Nephron (organoid): ENCODE measurements at regions not wholly inside any gene's neighbourhood (a gene's known extent, or its start where the extent isn't known, plus 50 kb on each side); places are given as distances from the start of the nearest gene placed in this dataset.

Source experiments
- H3K27ac Mint-ChIP-seq, 3 experiments: 2 replicates each; pipeline ENCODE4 v1.8.0; 2020; ENCODE audit warnings: mixed read lengths in 3 of 3, mild to moderate bottlenecking in 2 of 3, moderate library complexity in 1 of 3
- H3K27me3 Mint-ChIP-seq: 2 replicates; pipeline ENCODE4 v1.8.0; 2021; ENCODE audit warnings: low read depth, mild to moderate bottlenecking, moderate library complexity, mixed read lengths
- H3K36me3 Mint-ChIP-seq: 2 replicates; pipeline ENCODE4 v1.8.0; 2020; ENCODE audit warnings: low read depth, mixed read lengths
- H3K4me1 Mint-ChIP-seq: 2 replicates; pipeline ENCODE4 v1.8.0; 2020; ENCODE audit warnings: mixed read lengths
- H3K4me3 Mint-ChIP-seq, 3 experiments: 2 replicates each; pipeline ENCODE4 v1.8.0; 2020; ENCODE audit warnings: mild to moderate bottlenecking in 3 of 3, mixed read lengths in 3 of 3, moderate library complexity in 2 of 3
- H3K9me3 Mint-ChIP-seq: 2 replicates; pipeline ENCODE4 v1.8.0; 2020; ENCODE audit warnings: mixed read lengths
- TF ChIP-seq, protein P1 (sequence below), 3 experiments: fragments of 200-600 bp; sonication (generic); IDR thresholded peaks; one replicate each; pipeline ENCODE4 v1.5.0; 2021; ENCODE audit warnings: antibody characterized with exemption in 3 of 3; ENCODE audit not compliant: unreplicated experiment in 3 of 3

DNA sequence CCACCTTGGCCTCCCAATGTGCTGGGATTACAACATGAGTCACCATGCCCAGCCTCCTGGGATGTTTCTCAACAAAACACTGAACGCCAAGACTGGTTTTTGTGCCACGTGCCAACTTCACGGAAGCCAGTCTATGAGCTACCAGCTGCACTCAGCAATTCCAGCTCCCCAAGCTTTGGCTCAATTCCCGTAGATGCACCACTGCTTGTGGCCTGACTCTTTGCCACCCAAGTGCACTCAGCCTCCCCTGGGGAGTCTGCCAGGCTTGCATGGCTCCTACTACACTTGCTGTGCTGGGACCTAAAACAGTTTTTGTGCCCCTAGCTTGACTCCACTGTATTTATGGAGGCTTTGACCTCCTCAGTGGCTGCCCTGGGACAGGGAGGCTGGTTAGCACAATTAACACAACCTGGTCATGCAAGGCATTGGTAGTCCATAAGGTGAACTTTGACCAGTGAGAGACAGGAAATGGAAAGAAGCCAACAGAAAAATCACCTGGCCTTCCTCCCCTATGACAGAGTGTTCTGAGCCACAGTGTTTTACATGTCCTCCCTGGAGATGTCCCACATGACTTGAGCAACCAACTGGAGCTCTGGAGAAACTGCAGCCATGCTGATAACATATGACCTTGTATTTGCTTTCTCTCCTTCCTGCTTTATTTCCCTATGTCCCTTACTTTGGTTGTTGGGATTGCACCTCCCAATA, 1173.1 kb downstream of the UQCRFS1 start:
- Mint-ChIP-seq H3K27ac (no peak overlapping the region), H3K27me3 (peaks cover 3% of the 10 kb centered on the region), H3K4me3 (no peak overlapping the region), H3K36me3 (no peaks in the 10 kb centered on the region), H3K9me3 (no peaks in the 10 kb centered on the region), H3K4me1 (no peaks in the 10 kb centered on the region)
- TF ChIP-seq, protein P1, sequence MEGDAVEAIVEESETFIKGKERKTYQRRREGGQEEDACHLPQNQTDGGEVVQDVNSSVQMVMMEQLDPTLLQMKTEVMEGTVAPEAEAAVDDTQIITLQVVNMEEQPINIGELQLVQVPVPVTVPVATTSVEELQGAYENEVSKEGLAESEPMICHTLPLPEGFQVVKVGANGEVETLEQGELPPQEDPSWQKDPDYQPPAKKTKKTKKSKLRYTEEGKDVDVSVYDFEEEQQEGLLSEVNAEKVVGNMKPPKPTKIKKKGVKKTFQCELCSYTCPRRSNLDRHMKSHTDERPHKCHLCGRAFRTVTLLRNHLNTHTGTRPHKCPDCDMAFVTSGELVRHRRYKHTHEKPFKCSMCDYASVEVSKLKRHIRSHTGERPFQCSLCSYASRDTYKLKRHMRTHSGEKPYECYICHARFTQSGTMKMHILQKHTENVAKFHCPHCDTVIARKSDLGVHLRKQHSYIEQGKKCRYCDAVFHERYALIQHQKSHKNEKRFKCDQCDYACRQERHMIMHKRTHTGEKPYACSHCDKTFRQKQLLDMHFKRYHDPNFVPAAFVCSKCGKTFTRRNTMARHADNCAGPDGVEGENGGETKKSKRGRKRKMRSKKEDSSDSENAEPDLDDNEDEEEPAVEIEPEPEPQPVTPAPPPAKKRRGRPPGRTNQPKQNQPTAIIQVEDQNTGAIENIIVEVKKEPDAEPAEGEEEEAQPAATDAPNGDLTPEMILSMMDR (IDR thresholded peaks at IDR 0.05; ENCODE audit: unreplicated experiment in 3 of 3) = no peak

DNA sequence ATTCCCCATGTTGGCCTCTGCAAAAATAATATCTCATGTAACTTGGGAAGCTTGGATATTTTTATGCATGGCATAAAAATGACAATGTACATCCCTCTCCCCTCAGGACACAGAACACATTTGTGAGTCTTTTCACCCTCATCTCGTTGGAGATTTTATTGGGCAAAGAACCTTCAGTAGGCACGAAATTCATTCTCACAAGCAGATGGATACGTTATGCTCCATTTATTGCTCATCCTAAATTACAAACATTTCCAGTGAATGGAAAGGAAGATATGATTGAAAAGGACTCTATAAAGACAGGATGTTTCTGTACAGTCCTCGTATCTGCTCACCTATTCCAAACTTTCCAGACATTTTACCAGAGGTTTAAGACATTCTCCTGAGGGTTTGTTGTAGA, 1175.8 kb downstream of the UQCRFS1 start:
- H3K4me1 Mint-ChIP-seq = no peaks in the 10 kb centered on the region
- TF ChIP-seq, protein P1 (IDR thresholded peaks at IDR 0.05; ENCODE audit: unreplicated experiment in 3 of 3) = no peak
- H3K27me3 Mint-ChIP-seq = peaks cover 3% of the 10 kb centered on the region
- H3K27ac Mint-ChIP-seq = no peak overlapping the region
- no peaks in the 10 kb centered on the region for H3K36me3 Mint-ChIP-seq
- peaks cover 6% of the 10 kb centered on the region for H3K9me3 Mint-ChIP-seq
- H3K4me3 Mint-ChIP-seq = no peak overlapping the region

DNA sequence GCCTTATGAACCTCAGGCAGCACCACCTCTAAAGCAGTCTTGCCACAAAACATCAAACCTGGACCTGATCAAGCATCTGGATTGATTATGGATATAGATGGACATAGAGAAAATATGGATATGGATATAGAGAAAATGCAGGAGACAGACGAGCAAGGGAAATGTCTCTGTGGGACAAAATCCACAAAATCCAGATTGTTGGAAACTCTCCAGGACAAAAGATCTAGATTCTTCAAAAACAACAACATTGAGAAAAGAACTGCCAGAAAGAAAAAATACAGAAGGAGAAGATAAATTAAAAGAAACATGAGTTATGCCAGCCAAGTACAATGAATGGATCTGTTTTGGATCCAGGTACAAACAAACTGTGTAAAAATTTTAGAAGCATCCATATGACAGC, 1176.5 kb downstream of the UQCRFS1 start:
- Mint-ChIP-seq H3K4me1 (no peaks in the 10 kb centered on the region), H3K9me3 (peaks cover 9% of the 10 kb centered on the region), H3K4me3 (no peak overlapping the region), H3K27ac (no peak overlapping the region), H3K36me3 (no peaks in the 10 kb centered on the region), H3K27me3 (peaks cover 3% of the 10 kb centered on the region)
- TF ChIP-seq, protein P1 (IDR thresholded peaks at IDR 0.05; ENCODE audit: unreplicated experiment in 3 of 3) = no peak

DNA sequence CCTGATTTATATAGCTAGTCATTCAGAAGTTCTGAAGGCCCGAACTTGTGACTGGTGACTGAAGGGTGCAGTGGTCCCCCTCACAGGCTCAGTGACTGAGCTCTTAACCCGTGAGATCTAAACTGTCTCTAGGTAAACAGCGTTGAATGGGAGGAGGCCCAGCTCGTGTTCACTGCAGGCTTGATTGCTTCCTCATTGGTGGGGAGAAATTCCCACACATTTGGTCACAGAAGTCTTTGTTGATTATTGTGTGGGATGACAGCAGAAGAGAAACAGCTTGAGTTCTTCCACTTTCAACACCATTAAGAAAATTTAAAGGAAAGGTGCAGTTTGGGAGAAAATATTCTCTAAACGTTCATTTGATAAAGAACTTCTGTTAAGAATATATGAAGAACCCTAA, 1178.0 kb downstream of the UQCRFS1 start:
- no peaks in the 10 kb centered on the region for H3K4me1 Mint-ChIP-seq
- H3K4me3 Mint-ChIP-seq = no peak overlapping the region
- TF ChIP-seq, protein P1 (IDR thresholded peaks at IDR 0.05; ENCODE audit: unreplicated experiment in 3 of 3) = no peak
- H3K36me3 Mint-ChIP-seq = no peaks in the 10 kb centered on the region
- peak overlapping the region in 1 of 3 experiments; percentile 18 for H3K27ac Mint-ChIP-seq
- peaks cover 16% of the 10 kb centered on the region for H3K9me3 Mint-ChIP-seq
- H3K27me3 Mint-ChIP-seq = peaks cover 3% of the 10 kb centered on the region

DNA sequence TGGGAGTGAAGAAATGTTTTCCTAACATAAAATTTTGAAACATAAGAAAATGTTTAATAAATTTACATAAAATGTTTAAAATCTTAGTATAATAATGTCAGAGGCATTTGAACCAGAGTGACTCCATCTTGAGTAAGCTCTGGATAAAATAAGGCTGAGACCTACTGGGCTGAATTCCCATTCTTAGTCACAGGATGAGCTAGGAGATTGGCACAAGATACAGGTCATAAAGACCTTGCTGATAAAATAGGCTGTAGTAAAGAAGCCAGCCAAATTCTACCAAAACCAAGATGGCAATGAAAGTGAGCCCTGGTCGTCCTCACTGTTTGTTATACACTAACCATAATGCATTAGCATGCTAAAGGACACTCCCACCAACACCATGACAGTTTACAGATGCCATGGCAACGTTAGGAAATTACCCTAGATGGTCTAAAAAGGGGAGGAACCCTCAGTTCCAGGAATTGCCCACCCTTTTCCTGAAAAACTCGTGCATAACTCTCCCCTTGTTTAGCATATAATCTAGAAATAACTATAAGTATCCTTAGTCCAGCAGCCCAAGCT, 1184.0 kb downstream of the UQCRFS1 start:
- H3K9me3 Mint-ChIP-seq = peaks cover 19% of the 10 kb centered on the region
- H3K4me3 Mint-ChIP-seq = no peak overlapping the region
- TF ChIP-seq, protein P1 (IDR thresholded peaks at IDR 0.05; ENCODE audit: unreplicated experiment in 3 of 3) = no peak
- no peaks in the 10 kb centered on the region for H3K4me1 Mint-ChIP-seq
- H3K27me3 Mint-ChIP-seq = no peaks in the 10 kb centered on the region
- no peak overlapping the region for H3K27ac Mint-ChIP-seq
- no peaks in the 10 kb centered on the region for H3K36me3 Mint-ChIP-seq

DNA sequence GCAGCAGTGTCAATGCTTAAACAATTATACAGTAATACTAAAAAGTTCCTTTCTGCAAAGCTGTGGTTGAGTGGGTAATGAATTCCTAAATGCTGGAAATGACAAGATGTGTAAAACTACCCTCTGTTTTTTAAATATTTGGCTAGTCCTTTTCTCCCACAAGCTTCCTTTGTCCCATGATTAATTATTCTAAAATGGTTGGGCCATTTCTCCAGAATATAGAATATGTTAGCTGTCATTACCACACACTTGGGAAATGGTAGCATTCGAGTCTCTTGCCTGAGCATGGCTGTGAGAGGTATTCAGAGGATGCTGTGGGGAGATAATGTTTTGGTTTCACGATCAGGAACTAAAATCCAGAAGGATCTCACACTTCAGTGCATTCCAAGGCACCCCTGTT, 1185.8 kb downstream of the UQCRFS1 start:
- Mint-ChIP-seq H3K27ac (peak overlapping the region in 2 of 3 experiments; percentile 47 to 81), H3K9me3 (peaks cover 12% of the 10 kb centered on the region), H3K36me3 (no peaks in the 10 kb centered on the region), H3K4me1 (peaks cover 6% of the 10 kb centered on the region), H3K4me3 (no peak overlapping the region), H3K27me3 (no peaks in the 10 kb centered on the region)
- TF ChIP-seq, protein P1 (IDR thresholded peaks at IDR 0.05; ENCODE audit: unreplicated experiment in 3 of 3) = no peak
